ENCODE measurements at regions not wholly inside any gene's neighbourhood (a gene's known extent, or its start where the extent isn't known, plus 50 kb on each side); places are given as distances from the start of the nearest gene placed in this dataset.

DNA sequence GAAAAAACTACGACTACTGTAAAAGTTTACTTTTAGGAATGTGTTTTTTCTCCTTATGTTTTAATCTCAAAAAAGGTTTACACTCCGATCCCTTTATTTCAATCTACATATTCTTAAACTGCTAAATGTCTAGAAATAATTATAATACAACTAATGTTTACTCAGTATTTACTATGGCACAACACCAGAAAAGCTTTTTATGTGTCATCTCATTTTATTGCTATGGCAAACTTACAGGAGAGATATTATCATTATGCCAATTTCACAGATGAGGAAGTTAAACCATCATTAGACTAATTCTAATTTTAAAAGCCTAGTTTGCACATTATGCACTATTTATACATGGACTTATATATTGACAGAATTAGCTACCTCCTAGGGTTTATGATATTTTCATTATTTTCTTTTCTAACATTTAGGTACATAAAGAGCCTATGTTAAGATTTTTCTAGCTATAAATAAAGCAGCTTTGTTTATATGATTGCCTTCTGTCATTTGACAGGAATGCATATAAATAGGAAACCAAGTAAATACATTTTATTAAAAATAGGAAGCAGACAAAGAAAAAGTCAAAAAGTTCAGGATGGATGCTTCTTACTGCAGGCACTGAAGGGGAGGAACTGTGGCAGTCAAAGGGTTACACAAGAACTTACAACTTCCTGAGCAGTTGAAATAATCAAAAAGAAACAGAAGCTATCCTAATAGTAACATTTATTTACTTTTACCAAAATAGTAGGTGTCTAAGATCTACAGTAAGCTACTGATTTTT lies 442.4 kb downstream of the LTN1 start:
- TF ChIP-seq POLR2A (IDR thresholded peaks at IDR 0.05): no peak
- TF ChIP-seq, protein P1, sequence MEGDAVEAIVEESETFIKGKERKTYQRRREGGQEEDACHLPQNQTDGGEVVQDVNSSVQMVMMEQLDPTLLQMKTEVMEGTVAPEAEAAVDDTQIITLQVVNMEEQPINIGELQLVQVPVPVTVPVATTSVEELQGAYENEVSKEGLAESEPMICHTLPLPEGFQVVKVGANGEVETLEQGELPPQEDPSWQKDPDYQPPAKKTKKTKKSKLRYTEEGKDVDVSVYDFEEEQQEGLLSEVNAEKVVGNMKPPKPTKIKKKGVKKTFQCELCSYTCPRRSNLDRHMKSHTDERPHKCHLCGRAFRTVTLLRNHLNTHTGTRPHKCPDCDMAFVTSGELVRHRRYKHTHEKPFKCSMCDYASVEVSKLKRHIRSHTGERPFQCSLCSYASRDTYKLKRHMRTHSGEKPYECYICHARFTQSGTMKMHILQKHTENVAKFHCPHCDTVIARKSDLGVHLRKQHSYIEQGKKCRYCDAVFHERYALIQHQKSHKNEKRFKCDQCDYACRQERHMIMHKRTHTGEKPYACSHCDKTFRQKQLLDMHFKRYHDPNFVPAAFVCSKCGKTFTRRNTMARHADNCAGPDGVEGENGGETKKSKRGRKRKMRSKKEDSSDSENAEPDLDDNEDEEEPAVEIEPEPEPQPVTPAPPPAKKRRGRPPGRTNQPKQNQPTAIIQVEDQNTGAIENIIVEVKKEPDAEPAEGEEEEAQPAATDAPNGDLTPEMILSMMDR (IDR thresholded peaks at IDR 0.05): no peak
- no peak for TF ChIP-seq EP300 (IDR thresholded peaks at IDR 0.05)
- Histone ChIP-seq H3K27ac (no peak overlapping the region), H3K4me1 (ENCODE audit: insufficient read depth) (no peaks in the 10 kb centered on the region), H3K27me3 (no peaks in the 10 kb centered on the region), H3K36me3 (no peaks in the 10 kb centered on the region), H3K4me3 (no peak overlapping the region), H3K9me3 (no peaks in the 10 kb centered on the region)
- DNase-seq: no peak
- WGBS, 3 donors: 87 to 91% (median 88%) methylated on average over 2 of the region's 2 CpGs
- intact Hi-C loops (cut with DNase I): no loop called here

DNA sequence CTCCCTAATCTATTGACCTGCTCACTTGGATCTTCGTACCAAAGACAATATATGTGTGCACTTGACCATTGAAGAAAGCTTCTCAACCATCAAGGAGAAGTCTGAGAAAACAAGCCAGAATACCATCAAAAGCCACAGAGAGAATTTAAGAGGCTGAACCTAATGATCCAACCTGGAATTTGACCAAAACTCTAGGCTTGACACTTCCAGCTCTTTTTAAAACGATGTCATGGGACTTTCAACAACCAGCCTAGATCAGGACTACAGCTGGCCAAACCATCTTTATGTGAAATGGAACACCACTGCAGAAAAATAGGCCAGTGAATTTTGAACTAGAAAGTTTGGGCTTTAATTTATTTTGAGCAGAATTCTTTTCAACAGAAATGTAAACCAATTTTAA lies 444.4 kb downstream of the LTN1 start:
- 68 to 72% (median 69%) methylated on average over 2 of the region's 2 CpGs for WGBS, 3 donors
- intact Hi-C loops (cut with DNase I): no loop called here
- no peak for DNase-seq
- H3K27me3 ChIP-seq: no peaks in the 10 kb centered on the region
- H3K4me3 ChIP-seq: no peak overlapping the region
- H3K36me3 ChIP-seq: no peaks in the 10 kb centered on the region
- H3K4me1 ChIP-seq (ENCODE audit: insufficient read depth): no peaks in the 10 kb centered on the region
- TF ChIP-seq EP300 (IDR thresholded peaks at IDR 0.05) (no peak), POLR2A (IDR thresholded peaks at IDR 0.05) (no peak)
- TF ChIP-seq, protein P1 (IDR thresholded peaks at IDR 0.05): no peak
- no peak overlapping the region for H3K27ac ChIP-seq
- no peaks in the 10 kb centered on the region for H3K9me3 ChIP-seq

DNA sequence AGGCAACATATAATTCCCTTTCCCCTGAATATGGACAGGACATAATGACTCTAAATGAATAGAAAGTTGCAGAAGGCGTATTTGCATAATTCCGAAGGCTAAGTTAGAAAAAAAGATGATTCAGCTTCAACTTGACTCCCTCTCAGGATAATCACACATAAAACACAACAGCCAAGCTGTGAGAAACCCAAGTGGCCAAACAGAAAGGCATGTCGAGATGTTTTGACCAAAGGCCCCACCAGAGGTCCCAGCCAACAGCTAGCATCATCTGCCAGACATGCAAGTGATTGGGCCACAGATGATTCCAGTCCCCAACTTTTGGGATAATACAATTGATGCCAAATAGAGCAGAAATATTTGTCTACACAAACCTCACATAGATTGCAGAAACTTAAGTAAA lies 444.9 kb downstream of the LTN1 start:
- Histone ChIP-seq H3K4me3 (no peak overlapping the region), H3K27ac (no peak overlapping the region), H3K4me1 (ENCODE audit: insufficient read depth) (no peaks in the 10 kb centered on the region), H3K36me3 (no peaks in the 10 kb centered on the region), H3K27me3 (no peaks in the 10 kb centered on the region), H3K9me3 (no peaks in the 10 kb centered on the region)
- no peak for DNase-seq
- intact Hi-C loops (cut with DNase I): no loop called here
- 47 to 71% (median 55%) methylated on average over 3 of the region's 3 CpGs for WGBS, 3 donors
- TF ChIP-seq, protein P1 (IDR thresholded peaks at IDR 0.05): no peak
- TF ChIP-seq EP300 (IDR thresholded peaks at IDR 0.05) (no peak), POLR2A (IDR thresholded peaks at IDR 0.05) (no peak)

DNA sequence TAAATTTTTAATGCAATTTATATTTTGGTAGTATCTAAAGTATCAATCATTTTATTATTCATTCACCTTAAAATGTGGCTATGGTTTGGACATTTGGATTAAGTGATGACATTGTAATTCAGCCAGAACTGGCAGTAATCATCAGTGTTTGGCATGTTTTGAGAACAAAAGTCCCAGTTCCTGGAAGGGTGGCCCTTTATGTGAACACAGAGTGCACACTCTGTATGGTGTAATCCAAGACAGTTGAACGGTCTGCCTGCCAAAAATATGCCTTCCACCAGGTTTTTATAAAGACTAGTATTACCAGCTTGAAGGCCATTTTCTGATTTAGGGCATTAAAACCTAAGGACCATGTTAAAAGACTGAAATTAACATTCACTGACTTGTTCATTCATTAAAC lies 448.7 kb downstream of the LTN1 start:
- H3K27me3 ChIP-seq: no peaks in the 10 kb centered on the region
- no peaks in the 10 kb centered on the region for H3K36me3 ChIP-seq
- no peaks in the 10 kb centered on the region for H3K4me1 ChIP-seq (ENCODE audit: insufficient read depth)
- no peaks in the 10 kb centered on the region for H3K9me3 ChIP-seq
- no peak for DNase-seq
- no peak overlapping the region for H3K27ac ChIP-seq
- intact Hi-C loops (cut with DNase I): no loop called here
- WGBS, 3 donors: 35 to 48% (median 47%) methylated on average over 1 of the region's 1 CpG
- TF ChIP-seq POLR2A (IDR thresholded peaks at IDR 0.05) (no peak), EP300 (IDR thresholded peaks at IDR 0.05) (no peak)
- TF ChIP-seq, protein P1 (IDR thresholded peaks at IDR 0.05): no peak
- H3K4me3 ChIP-seq: no peak overlapping the region
